NCI-H2196 (cell line): ENCODE measurements at regions not wholly inside any gene's neighbourhood (a gene's known extent, or its start where the extent isn't known, plus 50 kb on each side); places are given as distances from the start of the nearest gene placed in this dataset.
A peak's percentile ranks its signal among the peaks of the same experiment; 100 is the strongest.
"Not testable (repeated sequence)": the region's sequence is repeated elsewhere in the genome, so short reads cannot be mapped to it uniquely, and the experiment has no call there.

ENCODE experiments used
- DNase-seq: peaks from one replicate; lab custom pipeline; 2025; ENCODE audit not compliant: unreplicated experiment; lab: John Stamatoyannopoulos, UW

GRCh38 chr6:137799950-137800568 lies 67.0 kb upstream of the TNFAIP3 start:
- DNase-seq, result peak; percentile 22

GRCh38 chr6:137800762-137801161 lies 66.3 kb upstream of the TNFAIP3 start:
- DNase-seq, result no peak

DNA sequence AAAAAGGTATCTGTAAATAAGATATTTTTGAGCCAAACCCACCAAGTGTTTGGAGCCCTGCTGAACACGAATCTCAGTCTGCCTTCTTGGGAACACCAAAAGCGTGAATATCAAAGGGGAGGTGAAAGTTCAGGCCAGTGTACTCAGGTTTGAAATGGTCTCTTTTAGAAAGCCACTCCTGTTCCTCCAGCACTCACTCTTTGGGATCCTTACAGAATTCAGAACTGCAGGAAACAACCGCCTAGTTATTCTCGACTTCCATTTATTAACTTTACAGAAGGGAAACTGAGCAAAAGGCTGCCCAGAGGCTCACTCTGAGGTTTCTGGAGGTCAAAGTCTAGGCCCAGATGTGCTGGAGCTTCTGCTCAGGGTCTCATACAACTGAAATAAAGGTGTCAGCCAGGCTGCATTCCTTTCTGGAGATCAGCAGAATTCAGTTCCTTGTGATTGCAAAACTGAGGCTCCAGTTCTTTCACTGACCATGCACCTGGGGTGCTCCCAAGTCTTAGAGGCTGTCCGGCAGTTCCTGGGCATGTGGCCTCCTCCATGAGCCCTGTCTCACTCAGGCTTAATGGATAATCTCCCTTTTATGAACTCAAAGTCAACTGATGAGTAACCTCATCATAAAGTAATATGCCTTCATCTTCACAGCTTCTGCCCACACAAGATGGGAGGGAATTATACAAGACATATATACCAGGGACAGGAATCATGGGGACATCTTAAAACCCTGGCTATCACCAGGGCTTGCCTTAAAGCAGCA lies 65.5 kb upstream of the TNFAIP3 start:
- no peak for DNase-seq

DNA sequence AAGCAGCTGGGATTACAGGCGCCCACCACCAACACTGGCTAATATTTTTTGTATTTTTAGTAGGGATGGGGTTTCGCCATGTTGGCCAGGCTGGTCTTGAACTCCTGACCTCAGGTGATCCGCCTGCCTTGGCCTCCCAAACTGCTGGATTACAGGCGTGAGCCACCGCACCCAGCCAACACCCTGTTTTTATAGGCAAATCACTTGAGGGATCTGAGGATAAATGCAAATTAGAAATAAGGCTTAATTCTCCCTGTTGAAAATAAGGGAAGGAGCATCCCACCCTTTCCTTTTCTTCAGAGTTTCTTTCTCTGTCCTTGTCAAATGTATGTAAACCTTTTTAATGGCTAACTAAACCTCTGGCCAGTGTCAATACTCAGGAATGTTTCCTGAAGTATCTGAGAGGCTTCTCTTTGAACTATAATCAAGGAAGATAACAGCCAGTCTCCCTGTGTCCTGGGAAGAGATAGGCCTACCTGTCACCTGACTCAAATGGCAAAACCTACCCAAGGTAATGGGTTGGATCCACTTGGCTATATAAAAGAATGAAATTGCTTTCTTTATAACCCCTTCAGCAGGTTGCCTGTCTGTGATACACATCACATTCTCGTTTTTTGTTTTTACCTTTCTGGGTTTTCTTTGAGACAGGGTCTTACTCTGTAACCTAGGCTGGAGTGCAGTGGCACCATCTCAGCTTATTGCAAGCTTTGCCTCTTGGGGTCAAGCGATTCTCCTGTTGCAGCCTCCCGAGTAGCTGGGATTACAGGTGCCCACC lies 64.5 kb upstream of the TNFAIP3 start:
- DNase-seq, result no peak

DNA sequence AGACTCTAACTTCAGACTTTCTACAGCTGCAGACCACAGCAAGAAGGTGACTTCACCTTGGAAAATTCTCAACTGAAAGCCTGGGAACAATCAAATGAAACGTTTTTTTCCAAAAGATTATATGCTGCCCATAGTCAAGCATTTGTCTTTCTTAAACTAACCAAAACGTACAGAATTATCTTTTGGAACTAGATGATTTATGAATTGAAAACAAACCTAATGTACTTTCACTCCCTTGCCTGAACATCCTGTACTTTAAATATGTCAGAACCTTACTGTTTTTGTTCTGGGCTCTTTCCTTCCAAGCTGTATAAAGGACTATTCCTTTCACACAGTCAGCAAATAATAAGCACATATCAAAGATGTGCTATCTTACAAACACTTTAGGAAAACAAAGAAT lies 62.4 kb upstream of the TNFAIP3 start:
- no peak for DNase-seq

- DNase-seq, result no peak
Measured at GRCh38 chr6:137805622-137806021, 61.4 kb upstream of the TNFAIP3 start.

GRCh38 chr6:137806914-137807682 lies 60.0 kb upstream of the TNFAIP3 start:
- no peak for DNase-seq

GRCh38 chr6:137808191-137808590 lies 58.9 kb upstream of the TNFAIP3 start:
- no peak for DNase-seq

DNA sequence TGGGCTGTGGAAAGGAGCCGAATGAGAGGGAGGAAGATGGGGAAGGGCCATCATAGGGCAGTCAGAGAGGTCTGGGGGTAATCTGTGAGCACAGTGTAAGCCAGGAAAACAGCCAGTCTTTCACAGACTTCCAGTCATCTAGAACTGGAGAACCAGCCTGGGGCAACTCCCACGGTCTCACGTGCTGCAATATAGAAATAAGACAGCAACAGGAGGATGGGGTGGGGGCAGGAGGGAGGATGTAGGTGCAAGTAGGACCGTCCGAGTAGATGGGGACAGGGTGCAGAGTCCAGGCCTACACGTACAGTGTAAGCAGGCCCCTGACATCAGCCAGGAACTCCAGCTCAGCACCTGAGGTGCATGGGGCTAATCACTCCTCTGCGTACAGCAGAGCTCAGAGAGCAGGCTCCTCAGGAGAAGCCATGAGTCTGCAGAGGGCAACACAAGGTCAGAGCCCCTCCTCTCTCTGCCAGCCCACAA lies 58.2 kb upstream of the TNFAIP3 start:
- DNase-seq, result no peak

- not testable (repeated sequence) for DNase-seq
Measured at GRCh38 chr6:137809895-137810553, 57.0 kb upstream of the TNFAIP3 start.

DNA sequence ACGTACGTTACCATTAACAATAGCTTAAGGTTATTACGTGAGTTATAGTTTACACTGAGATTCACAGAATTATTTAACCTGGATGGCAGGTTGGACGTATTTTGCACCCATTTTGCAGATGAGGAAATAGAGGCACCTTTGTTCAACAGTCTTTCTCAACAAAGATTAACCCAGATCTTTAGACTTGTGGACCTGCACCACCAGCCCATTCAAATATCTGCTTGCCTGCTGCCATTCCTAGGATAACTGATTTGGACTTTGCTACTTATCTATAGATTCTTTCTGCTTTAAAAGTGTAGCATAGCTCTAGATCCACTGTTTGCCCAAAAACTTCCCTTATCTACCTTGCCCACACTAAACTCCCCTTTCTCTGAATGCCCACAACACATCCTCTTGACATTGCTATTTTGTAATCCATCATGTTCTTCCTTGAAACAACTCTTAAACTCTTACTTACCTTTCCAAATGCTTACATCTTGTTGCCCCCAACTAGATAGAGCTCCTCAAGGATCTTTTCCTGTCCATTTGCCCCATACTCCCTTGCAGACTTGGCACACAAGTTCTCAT lies 56.4 kb upstream of the TNFAIP3 start:
- no peak for DNase-seq

- no peak for DNase-seq
Measured at GRCh38 chr6:137811121-137811915, 55.7 kb upstream of the TNFAIP3 start.

- no peak for DNase-seq
Measured at GRCh38 chr6:137811916-137812553, 55.0 kb upstream of the TNFAIP3 start.

DNA sequence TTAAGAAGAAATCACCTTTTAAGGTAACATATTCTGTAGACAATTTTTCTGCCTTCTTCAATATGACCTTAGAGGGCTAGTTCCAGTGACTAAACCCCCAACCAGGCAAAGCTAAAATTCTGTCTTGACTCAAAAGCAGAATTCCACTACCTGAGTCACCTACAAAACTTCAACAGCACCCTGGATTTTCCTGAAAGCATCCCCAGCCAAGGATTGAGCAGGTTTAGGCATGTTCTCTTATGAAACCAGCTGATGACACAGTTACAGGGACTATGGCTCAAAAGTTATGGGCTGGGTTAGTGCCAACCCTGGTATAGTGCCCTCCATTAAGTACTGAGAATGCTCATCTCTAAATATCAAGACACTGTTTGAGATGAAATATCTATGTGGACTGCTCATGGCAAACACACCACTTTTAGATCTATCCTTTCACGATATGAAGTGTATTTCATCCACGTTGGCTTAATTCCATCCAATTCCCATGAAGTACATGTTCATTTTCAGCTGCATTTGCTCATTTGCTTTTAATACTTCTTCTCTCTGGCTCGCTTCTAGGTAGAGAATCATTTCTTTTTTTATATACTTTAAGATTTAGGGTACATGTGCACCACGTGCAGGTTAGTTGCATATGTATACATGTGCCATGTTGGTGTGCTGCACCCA lies 53.6 kb upstream of the TNFAIP3 start:
- no peak for DNase-seq

DNA sequence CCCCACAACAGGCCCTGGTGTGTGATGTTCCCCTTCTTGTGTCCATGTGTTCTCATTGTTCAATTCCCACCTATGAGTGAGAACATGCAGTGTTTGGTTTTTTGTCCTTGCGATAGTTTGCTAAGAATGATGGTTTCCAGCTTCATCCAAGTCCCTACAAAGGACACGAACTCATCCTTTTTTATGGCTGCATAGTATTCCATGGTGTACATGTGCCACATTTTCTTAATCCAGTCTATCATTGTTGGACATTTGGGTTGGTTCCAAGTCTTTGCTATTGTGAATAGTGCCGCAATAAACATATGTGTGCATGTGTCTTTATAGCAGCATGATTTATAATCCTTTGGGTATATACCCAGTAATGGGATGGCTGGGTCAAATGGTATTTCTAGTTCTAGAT lies 53.0 kb upstream of the TNFAIP3 start:
- not testable (repeated sequence) for DNase-seq

- DNase-seq, result no peak
Measured at GRCh38 chr6:137815692-137816091, 51.4 kb upstream of the TNFAIP3 start.

DNA sequence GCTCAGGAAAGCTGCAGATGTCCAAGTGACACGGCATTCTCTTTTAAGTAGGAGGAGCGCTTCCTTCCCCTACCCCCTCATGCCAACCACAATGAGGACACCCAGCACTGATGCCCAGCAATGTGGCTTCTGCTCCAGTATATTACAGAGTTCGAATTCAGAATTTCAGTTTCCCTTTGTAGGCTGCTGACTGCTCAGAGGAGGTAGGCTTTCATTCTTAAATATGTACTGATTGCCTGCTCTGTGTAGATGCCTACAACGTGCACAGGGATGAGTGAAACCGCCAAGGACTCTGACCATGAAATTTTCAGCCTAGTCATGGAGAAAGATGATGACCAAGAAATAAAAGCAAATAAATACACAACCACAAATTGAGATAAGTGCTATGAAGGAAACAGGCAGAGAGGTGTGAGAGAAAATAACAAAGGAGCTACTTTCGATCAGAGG lies 50.9 kb upstream of the TNFAIP3 start:
- no peak for DNase-seq
